BJ (cell line): ENCODE measurements at regions not wholly inside any gene's neighbourhood (a gene's known extent, or its start where the extent isn't known, plus 50 kb on each side); places are given as distances from the start of the nearest gene placed in this dataset.

ENCODE experiments used
- CTCF ChIA-PET: fragments of 350-600 bp; formaldehyde crosslinking; extraction: SDS; loops from one replicate; lab custom pipeline; 2021; ENCODE audit warnings: antibody characterized with exemption, inconsistent platforms; lab: Yijun Ruan, JAX
- POLR2A ChIA-PET: fragments of 300-600 bp; sonication (Branson Sonifier 250); formaldehyde crosslinking; extraction: SDS; loops from one replicate; lab custom pipeline; 2021; ENCODE audit warnings: antibody characterized with exemption; lab: Charles Lee
- DNase-seq: peaks from one replicate; pipeline ENCODE4 v3.0.0-alpha.2; 2011; ENCODE audit warnings: low read depth
- H3K27me3 ChIP-seq: 2 replicates; pipeline ENCODE4 v1.6.0; 2011; ENCODE audit warnings: low read length; ENCODE audit not compliant: control insufficient read depth, insufficient read depth
- H3K36me3 ChIP-seq: 2 replicates; pipeline ENCODE4 v1.5.1; 2011; ENCODE audit warnings: low read length; ENCODE audit not compliant: control insufficient read depth, insufficient read depth
- H3K4me3 ChIP-seq: 2 replicates; pipeline ENCODE4 v1.5.1; 2011; ENCODE audit warnings: low read depth, mild to moderate bottlenecking, control low read depth, low read length
- TF ChIP-seq, protein P1 (sequence below): IDR thresholded peaks from 2 replicates; pipeline ENCODE4 v1.5.1; 2011; ENCODE audit warnings: low read depth, mild to moderate bottlenecking, control low read depth, inconsistent platforms, low read length, moderate library complexity; ENCODE audit not compliant: insufficient read depth

DNA sequence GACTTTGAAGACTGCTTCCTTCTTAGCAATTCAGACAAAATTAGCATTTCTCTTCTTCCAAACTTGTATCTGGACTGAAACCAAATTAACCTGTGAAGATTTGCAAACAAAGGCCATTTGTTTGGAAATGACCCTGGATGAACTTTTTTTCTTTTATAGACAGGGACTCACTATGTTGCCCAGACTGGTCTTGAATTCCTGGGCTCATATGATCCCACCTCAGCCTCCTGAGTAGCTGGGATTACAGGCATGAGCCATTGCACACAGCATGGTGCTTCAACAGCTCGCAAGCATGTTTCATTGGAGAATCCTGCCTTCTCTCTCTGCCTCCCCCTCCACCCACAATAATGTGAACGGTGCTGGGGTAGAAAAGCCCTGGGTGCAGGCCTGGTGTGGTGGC is 170.2 kb downstream of the ARL4C start:
- TF ChIP-seq, protein P1, sequence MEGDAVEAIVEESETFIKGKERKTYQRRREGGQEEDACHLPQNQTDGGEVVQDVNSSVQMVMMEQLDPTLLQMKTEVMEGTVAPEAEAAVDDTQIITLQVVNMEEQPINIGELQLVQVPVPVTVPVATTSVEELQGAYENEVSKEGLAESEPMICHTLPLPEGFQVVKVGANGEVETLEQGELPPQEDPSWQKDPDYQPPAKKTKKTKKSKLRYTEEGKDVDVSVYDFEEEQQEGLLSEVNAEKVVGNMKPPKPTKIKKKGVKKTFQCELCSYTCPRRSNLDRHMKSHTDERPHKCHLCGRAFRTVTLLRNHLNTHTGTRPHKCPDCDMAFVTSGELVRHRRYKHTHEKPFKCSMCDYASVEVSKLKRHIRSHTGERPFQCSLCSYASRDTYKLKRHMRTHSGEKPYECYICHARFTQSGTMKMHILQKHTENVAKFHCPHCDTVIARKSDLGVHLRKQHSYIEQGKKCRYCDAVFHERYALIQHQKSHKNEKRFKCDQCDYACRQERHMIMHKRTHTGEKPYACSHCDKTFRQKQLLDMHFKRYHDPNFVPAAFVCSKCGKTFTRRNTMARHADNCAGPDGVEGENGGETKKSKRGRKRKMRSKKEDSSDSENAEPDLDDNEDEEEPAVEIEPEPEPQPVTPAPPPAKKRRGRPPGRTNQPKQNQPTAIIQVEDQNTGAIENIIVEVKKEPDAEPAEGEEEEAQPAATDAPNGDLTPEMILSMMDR = no peak
- ChIA-PET CTCF (interaction anchor here (1.2 kb wide), 1 partner anchor 14 kb away, joined by 5 read pairs; no protein-coding TSS in a partner anchor), POLR2A (no interaction called here)
- H3K4me3 ChIP-seq = no peak overlapping the region
- DNase-seq = no peak
- H3K36me3 ChIP-seq = no peaks in the 10 kb centered on the region
- H3K27me3 ChIP-seq = no peaks in the 10 kb centered on the region

DNA sequence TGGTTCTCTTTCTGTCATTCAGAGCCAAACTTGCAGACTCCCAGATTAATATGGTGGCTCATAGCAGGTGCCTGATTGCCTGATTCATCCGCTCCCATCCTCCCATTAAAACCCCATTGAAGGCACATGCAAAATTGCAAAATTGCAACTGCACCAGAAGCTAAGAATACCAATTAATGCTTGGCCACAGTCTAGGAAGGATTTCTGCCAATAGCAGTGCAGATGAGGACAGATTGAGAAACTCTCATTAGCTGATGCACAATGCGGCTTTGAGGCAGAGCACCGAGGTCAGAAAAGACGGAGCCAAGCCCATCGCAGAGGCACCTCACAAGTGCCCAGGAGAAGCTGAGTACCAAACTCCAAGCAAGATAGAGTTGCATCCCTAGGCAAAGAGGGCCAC is 172.8 kb downstream of the ARL4C start:
- DNase-seq = no peak
- TF ChIP-seq, protein P1 = no peak
- Histone ChIP-seq H3K36me3 (no peaks in the 10 kb centered on the region), H3K4me3 (no peak overlapping the region), H3K27me3 (no peaks in the 10 kb centered on the region)
- CTCF ChIA-PET = no interaction called here
- POLR2A ChIA-PET = no interaction called here

DNA sequence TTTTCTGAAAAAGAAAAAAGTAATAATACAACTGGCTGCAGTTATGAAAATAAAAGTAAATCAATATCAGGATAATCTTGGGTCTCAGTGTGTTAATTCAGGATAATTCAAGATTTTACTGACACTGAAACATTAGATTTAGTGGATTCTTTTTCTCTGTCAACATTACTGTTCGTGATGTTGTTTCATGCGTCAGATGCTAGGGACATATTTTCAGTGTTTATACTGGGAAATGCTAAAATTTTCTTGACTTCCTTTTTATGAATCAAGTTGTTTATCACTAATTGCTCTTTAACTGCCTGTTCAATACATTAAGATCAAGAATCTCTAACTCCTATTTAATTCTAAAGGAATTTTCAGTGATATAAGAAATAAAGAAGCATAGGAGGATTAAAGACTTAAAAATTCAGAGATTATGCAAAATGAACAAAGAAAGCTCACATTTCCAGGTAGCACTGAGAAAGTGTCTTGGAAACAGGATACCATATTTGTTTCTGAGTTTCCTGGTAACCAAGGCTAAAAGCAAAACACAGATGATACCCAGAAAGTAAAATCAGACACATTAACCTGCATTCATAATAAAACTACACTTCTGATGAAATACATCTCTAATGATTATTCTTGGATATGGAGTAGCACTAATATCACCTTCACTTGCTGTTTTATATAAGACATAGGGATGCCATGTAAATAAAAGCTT is 174.0 kb downstream of the ARL4C start:
- TF ChIP-seq, protein P1 = no peak
- no peak overlapping the region for H3K4me3 ChIP-seq
- H3K36me3 ChIP-seq = no peaks in the 10 kb centered on the region
- DNase-seq = no peak
- ChIA-PET CTCF (no interaction called here), POLR2A (no interaction called here)
- H3K27me3 ChIP-seq = no peaks in the 10 kb centered on the region

DNA sequence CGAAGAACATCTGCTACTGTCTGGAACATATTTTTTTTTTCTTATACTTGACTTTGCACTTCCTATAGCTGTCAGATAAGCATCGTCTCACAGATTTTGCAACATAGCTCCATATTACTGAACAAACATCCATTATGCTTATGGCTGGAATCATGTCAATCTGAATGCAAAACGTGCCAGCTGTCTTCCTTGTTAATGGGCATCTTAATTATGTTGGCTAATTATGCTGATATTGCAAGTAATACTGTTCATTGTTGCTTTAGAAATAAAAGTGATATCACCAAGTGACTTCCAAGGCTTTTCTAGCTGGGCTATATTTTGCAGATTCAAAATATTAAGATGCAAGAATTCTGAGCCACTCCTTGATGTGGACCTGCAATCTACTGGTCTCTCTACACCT is 176.8 kb downstream of the ARL4C start:
- TF ChIP-seq, protein P1 = no peak
- POLR2A ChIA-PET = no interaction called here
- no peak for DNase-seq
- H3K27me3 ChIP-seq = no peaks in the 10 kb centered on the region
- CTCF ChIA-PET = no interaction called here
- no peaks in the 10 kb centered on the region for H3K36me3 ChIP-seq
- no peak overlapping the region for H3K4me3 ChIP-seq

DNA sequence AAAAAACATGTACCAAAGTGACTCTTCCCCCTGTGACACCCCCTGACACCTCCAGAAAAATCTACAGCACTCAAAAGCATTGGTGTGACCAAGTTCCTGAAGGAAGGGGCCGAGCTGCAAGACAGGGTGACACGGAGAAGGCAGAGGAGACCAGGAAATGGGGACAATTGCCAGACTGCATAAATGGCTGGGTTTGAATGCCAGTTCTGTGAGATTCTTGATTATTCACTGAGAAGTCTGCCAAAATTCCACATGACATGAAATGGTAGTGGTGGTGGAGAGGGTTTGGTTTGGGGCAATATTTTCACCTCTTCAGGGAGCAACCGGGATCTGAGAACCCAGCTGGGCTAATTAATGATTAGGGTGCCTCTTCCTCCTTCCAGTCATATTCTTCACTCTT is 178.5 kb downstream of the ARL4C start:
- no peaks in the 10 kb centered on the region for H3K27me3 ChIP-seq
- TF ChIP-seq, protein P1 = no peak
- no peaks in the 10 kb centered on the region for H3K36me3 ChIP-seq
- ChIA-PET POLR2A (no interaction called here), CTCF (interaction anchor here (1.1 kb wide), 1 partner anchor 17 kb away, joined by 4 read pairs; no protein-coding TSS in a partner anchor)
- H3K4me3 ChIP-seq = no peak overlapping the region
- DNase-seq = no peak
